ENCODE measurements at regions not wholly inside any gene's neighbourhood (a gene's known extent, or its start where the extent isn't known, plus 50 kb on each side); places are given as distances from the start of the nearest gene placed in this dataset.

GRCh38 chr11:13104619-13105236, 95.6 kb downstream of the RASSF10 start:
- TF ChIP-seq CTCF (IDR thresholded peaks at IDR 0.05) (no peak), EZH2phosphoT487 (IDR thresholded peaks at IDR 0.05) (no peak)
